Stimulated activated CD8-positive, alpha-beta memory T cell treated with anti-CD3 and anti-CD28 coated beads, Interleukin-12 subunit alpha, Interleukin-12 subunit beta, amount 100 ng/mL, for 24 hours (primary cell): ENCODE measurements at regions not wholly inside any gene's neighbourhood (a gene's known extent, or its start where the extent isn't known, plus 50 kb on each side); places are given as distances from the start of the nearest gene placed in this dataset.

Experiments used
- DNase-seq: peaks from one replicate; pipeline ENCODE4 v3.0.0-alpha.2; 2020; ENCODE audit errors: extremely low read depth

DNA sequence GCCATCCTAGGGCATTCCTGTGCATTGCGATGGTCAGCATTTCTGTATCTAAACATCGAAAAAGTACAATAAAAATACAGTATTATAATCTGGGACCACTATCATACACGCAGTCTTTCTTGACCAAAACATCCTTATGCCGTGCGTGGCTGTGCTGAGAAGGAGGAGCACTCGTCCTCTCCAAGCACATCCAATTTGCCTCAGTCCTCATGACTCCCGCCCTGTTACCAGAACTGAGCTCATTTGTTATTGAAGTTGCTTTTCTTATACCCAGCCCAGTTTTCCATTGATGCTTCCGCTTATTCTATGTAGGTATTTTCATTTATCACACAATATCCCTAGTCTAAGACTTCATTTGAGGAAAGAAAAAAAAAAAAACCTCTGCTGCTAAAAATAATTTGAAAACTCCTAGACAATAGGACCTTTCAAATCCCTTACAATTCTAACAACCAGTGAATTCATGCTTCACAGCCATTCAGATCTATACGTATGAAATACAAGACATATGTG lies 236.9 kb upstream of the PLEKHG7 start:
- DNase-seq, result no peak

DNA sequence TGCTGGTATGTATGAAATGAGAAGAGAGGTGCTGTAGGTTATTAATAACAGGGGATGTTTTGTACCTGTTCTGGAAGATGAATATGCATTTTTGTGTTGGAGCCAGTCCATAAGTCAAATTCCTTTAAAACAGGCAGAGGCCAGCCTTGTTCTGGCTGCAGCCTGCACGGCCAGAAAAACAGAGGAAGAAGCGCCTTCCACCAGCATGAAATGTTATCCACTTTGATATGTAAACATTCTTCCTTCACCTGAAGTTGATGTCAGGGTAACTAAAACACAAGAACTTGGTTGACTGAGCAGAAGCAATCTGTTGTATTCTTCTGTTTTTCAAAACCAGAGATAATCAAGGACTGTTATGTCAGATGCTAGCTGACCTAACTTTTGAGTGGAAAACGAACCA lies 237.9 kb upstream of the PLEKHG7 start:
- DNase-seq, result no peak

DNA sequence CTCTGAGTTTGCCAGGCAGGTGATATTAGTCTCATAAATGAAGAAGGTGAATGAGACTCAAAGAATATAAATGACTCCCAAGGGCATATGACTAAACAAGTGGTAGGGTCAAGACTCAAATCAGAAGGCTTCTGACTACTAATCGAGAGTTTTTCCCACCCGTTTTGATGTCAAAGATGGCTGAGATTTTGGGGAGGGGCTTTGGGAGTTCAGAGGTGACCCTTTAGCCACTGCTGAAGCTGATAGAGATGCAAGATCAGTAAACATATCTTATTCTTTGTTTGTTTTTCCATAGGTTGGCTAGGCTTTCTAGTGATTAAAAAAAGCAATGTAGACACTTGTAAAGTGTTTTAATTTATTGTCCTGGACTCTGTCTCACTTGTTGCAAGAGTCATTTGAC lies 239.6 kb upstream of the PLEKHG7 start:
- no peak for DNase-seq

DNA sequence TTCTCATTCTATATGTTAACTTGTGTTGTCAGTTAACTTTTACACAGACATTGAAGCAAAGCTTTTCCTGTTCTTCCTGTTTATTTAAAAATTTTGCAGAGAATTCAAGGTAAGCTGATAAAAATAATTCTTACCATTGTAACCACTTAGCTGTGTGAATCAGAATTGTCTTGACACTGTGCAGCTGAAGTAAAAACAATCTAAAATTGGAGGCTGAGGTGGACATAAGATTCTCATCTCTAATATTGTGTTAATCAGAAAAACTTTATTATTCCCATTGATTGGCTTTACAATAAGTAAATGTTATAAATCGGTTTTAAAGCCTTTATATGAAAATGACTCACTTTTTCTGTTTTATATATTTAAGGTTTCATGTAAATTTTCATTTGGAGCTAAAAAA lies 240.3 kb upstream of the PLEKHG7 start:
- DNase-seq, result no peak

DNA sequence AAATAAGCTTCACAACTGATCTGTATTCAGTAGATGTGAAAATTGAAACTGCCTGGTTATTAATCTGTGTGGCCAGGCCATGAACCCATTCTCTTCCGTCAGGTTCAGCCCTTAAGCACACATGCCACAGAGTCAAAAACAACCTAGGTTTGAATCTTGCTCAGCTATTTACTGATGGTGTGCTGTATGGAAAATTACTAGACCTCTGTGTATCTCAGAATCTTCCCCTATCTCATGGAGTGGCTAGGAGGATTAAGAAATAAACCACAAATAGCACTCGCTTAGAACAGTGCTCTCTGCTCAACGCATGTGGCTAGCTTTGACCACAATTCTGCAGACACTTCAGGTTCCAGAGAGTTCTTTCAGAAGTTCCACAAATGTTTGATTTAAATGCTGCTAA lies 240.7 kb upstream of the PLEKHG7 start:
- DNase-seq, result no peak

DNA sequence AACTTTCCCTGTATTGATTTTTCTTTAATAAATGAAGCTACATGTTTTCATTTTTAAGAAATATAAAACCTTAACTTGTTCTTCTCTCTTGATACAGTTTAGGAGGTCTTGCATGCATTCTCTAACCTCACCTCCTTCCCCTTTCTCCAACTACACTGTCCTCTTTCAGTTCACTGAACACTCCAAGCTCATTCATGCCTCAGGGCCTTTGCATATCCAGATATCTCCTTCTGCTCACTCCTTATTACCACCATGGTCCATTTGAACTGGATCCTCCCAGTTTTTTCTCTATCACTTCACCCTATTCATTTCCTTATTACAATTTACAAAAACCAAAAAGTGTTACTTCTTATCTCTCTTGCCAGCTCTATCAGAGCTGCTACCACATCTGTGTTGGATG lies 242.9 kb upstream of the PLEKHG7 start:
- DNase-seq, result no peak

DNA sequence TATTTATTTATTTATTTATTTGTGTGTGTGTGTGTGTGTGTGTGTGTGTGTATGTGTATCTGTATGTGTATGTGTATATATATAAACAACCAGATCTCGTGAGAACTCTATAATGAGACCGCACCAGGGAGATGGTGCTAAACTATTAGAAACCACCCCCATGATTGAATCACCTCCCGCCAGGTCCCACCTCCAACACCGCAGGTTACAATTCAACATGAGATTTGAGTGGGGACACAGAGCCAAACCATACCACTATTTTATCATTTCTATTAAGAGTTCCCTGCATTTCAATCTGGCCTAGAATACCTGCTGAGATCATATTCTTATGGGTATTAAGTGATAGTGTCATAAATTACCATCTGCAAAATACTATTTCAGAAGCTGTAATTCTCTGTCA lies 243.8 kb upstream of the PLEKHG7 start:
- no peak for DNase-seq

DNA sequence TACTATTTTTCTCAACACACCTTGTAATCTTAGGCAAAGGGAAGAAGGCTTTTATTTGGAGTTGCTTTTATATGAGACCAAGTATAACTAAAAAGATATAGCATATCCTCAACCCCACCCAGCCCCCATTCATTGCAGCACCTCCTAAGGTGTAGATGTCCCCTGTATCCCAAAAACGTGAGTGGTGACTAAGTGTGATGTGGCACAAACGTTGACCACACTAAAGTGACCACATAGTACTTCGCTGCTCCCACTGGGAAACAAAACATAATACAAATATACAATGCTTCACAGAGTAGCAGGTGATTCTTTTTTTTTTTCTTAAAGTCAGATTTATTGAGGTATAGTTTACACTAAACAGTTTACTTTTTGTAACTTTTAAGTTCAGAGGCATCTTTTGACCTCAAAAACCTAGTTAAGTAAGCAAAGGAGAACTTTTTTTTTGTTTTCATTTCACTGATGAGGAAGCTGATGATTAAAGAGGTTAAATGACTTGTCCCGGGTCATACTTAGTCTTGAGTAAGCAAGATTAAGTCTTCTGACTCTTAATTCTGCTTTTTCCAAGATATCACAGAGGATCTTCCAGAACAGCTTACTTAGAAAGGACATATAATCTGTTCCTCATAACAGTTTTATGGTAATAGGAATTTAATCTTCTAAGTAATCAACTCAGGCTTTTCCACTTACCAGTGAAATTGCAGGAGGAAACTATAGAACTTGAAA lies 245.2 kb upstream of the PLEKHG7 start:
- no peak for DNase-seq

DNA sequence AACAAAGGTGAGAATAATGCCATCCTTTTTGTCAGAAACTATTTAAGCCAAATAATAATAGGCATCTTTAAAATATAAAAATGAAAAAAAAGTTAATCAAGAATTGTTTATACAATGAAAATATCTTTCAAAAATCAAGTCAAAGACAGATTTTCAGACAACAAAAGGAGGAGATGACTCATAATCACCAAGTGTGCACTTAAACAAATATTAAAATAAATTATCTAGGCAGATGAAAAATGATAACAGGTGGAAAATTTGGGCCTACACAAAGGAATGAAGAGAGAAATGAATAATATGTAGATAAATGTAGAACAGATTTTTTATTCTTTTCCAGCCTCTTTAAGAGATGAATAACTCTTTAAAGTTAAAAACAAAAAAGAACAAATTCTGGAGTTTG lies 250.0 kb upstream of the PLEKHG7 start:
- no peak for DNase-seq

DNA sequence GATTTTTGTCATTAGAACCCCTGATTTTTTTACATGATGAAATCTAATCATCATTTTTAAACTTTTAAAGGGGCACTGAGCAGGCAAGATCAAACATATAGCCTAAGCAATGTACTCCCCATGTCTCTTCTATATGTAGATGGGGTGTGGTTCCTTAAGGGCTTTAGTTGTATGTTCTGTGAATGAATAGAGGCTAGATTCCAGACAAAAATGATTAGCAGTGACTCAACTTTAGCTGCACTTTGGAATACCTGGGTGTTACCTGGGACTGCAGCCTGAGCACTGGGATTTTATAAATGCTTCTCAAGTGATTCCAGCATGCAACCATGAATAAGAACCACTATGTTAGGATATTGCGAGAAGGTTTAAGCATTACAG lies 256.7 kb upstream of the PLEKHG7 start:
- no peak for DNase-seq

DNA sequence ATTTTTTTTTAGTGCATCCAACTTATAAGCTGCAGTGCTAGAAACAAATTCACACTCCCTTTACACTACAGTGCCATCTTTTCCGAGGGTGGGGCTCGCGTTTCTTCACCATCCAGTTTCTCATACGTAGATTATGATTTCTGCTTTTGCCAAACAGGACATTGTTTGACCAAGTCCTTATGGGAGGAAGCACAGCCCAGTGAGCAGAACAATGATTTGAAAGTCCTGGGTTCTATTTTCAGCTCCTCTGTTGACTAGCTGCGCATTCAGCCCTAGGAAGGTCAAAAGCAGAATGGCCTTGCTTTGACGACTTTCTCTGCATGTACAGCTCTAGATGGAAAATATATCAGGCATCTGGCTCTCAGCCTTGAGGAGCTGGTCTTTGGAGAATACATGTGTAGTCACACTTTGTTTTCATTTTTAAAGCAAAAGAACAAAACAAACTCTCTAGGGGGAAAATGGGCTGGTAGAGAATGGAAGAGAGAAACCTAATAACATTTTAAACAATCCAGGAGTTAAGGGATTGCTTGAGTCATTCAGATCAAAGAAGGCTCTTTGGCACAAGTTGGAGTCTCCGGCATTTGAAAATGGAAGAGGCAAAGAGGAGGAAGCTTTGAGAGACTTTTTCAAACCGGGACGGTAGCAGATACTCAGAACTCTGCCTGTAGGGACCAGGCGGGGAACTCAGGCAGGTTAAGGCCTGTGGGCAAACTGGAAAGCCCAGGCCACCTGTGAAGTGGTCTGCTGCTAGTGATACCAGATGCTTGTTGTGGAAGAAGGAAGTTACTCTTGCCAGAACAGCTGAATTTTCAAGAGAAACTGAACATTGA lies 257.3 kb upstream of the PLEKHG7 start:
- DNase-seq, result no peak

DNA sequence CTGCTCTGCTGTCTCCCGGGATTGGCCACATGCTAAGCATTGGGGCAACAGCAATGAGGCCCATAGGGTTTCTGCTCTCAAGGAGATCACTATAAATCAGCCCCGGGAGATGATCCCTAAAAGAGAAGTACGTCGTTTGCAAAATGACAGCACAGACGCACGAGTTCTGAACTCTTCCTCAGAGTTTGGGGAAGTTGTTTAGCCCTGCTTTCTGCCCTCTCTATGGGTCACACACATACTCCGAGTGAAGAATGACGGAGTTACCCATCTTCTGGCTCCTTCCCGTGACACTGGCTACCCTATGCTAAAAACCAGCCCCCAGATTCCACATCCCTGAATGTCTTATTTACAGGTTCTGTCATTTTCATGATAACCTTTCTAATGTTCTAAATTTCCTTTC lies 258.0 kb upstream of the PLEKHG7 start:
- no peak for DNase-seq

DNA sequence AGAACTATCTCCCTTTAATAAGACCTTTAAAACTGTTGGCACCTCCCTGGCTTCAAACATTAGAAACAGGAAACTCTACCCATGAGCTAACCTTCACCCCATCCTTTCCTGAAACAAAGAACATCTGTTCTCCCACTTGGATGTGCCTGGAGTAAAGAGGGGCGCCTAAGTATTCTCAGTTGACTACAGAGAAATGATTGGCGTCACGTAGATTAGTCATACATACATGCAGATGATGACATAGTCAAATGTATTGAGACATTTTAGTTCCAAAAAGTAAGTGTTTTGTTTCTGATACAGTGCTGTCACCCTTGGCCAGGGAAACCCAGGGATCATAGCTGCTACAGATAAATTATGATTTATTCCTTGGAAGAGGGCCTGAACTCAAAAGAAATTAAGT lies 260.0 kb upstream of the PLEKHG7 start:
- no peak for DNase-seq

DNA sequence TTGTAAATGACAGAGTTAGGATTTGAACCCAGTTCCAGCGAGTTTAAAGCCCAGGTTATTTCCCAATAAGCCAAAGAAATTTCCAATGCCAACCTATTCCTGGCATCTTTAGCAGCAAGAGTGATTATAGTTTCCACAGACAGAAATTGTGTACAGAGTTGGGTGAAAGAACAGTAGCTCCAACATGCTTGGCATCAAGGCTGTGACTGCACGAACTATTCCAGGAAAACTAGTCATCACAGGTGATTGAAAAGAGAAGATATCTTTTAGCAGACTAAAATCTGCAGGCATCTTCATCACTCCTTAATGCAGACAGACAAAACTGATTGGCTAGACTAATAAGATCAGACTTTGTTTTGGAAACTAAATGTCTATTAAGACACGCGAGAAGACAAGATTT lies 262.7 kb upstream of the PLEKHG7 start:
- DNase-seq, result no peak

DNA sequence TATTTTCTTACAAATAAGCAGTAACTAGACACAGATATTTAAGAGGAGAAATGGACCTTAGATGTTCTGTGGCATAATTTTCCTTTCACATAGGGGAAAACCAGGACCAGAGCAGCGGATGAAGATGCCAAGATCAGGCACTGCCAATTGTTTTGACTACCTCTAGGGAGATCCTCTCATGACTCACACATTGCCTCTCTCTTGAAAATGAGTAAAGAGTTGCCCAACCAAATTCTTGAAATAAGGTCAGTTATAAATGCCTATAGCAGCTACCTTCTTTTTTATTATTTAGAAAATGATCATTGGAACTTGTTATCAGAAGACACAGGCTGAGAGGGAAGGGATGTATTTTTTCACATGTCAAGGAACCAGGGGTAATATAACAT lies 263.4 kb upstream of the PLEKHG7 start:
- no peak for DNase-seq

DNA sequence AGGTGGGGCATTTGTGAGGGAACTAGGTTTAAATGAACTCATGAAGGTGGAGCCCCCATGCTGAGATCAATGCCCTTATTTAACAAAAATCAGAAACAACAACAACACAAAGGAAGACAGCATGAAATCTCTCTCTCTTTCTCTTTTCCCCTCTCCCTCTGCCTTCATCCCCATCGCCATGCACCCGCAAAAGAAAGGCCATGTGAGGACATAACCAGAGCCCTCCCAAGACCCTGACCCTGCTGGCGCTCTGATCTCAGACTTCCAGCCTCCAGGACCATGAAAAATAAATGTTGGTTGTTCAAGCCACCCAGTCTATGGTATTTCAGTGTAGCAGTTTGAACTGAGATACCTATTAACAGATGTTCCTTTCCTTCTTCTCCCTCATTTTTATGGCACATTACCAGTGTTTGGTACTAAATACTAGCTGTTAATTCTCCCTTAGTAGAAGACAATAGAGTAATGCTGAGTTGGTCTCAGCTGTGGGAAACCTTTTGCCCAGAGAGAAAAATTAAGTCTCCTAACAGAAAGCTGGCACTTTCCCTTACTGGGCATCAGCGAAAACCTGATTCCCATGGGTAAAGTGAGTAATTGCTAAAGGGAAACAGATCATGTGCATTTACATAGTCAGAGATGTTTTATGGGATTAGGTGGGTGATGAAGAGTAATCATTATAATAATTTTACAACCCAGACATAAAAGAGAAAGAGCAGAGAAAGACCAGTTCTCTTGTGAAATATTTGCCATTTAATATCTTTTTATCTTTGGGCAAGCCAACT lies 264.0 kb upstream of the PLEKHG7 start:
- DNase-seq, result no peak

DNA sequence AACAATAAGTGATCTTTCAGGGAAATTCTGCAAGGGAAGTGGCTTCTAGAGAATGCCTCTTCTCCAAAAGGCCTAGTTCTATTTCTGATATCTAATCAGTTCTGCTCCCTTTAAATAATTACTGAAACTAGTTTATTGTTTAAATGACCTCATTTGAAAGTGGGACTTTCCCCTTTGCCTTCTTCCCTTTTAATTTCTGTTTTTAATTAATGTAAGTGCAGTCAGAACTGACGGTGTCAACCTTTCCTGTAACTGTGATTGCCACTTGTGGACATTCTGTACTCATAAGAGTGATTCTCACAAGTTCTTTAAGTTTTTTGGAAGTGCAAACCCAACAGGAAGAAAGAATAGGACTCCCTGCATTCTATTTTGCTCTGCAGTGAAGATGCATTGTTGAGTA lies 265.3 kb upstream of the PLEKHG7 start:
- no peak for DNase-seq

DNA sequence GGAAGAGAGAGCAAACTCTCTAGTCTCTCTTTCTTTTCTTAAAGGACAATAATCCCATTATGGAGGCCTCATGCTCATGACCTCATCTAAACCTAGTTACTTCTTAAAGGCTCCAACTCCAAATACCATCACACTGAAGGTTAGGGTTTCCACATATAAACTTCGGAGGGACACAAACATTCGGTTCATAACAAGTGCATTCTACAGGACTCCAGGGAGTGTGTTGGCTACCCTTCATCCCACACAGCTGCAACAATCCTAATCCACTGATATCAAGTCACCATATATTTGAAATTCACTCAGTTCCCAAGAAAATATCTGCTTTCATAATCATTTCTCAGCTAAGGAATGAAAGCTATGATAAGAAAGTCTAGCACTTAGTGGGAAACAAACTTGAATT lies 265.9 kb upstream of the PLEKHG7 start:
- no peak for DNase-seq

DNA sequence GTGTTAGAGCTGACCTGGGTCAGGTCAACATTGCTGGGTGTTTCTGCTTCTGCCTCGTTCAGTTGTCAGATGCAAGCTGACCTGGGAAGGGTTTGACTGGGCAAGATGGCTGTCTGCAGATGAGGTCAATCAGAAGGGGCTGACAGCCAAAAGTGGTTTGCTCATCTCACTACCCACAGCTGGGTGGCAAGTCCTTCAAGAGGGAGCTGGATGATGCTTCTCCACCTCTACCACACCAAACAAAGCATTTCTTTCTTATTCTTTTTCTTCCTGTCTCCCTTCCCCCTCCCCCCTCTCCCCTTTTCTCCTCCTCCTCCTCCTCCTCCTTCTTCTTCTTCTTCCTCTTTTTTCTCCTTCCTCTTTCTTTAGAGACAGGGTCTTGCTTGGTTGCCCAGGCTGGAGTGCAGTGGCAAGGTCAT lies 268.2 kb upstream of the PLEKHG7 start:
- DNase-seq, result no peak

DNA sequence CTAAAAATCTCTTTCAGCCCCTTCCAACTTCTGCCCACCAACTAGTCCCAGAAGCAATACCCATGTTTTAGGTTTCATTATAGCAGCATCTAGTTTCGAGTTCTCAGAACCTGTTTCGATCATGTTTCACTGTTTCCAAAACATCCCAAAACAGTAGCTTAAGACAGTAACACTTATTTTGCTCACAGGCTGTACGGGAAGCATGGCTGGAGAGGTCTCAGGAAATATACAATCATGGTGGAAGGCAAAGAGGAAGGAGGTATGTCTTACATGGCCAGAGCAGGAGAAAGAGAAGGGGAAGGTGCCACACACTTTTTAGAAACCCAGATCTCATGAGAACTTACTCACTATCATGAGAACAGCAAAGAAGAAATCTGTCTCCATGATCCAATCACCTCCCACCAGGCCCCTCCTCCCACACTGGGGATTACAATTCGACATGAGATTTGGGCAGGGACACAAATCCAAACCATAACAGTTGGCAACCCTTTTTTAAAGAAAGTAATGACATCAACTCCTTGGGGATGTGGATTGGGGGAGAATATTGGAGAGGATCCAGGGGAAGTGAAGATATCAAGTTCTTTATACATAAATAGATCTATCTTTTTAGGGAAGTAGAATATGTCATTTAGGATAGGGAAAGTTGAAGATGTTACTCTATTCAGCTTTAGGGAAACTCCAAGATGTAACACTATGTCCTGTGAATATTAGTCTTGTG lies 269.9 kb upstream of the PLEKHG7 start:
- no peak for DNase-seq

DNA sequence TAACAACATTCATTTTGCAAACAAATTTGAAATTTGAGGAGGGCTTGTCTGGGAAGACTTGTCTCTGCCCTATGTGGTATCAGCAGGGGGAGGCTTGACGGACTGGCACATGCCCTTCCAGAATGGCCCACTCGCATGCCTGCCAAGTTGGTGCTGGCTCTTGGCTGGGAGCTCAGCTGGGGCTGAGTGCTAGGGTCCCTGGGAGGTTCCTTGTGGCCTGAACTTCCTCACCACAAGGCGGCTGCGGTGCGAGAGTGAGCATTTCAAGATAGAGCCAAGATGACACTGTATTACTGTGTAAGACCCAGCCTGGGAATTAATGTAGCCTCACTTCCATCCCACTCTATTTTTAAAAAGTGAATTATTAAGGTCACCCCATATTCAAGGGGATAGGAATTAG lies 271.6 kb upstream of the PLEKHG7 start:
- no peak for DNase-seq

DNA sequence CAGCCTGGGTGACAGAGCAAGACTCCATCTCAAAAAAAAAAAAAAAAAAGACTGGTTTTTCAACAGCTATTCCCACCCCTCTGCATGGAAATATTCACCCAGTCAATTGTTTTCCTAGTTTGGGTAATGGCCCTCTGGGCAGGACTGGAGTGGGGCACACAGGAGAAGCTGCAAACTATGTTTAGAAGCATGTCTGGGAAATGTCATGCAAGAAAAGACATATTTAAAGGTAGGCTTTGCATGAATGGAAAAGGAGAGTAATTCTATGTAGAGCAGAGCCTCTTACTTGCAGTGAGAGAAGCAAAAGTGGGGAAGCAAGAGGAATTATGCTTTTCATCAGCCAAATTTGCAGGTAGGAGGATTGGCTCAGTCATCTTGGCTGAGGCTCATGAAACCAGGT lies 276.5 kb upstream of the PLEKHG7 start:
- no peak for DNase-seq
